SK-N-SH (cell line): ENCODE measurements at regions not wholly inside any gene's neighbourhood (a gene's known extent, or its start where the extent isn't known, plus 50 kb on each side); places are given as distances from the start of the nearest gene placed in this dataset.
"Not testable (repeated sequence)": the region's sequence is repeated elsewhere in the genome, so short reads cannot be mapped to it uniquely, and the experiment has no call there.

Source experiments
- CTCF ChIA-PET: fragments of 300-600, 350-600 bp; formaldehyde crosslinking; extraction: SDS; loops from one replicate; lab custom pipeline; 2021; lab: Yijun Ruan, JAX
- POLR2A ChIA-PET: fragments of 350-600 bp; sonication (Branson Sonifier 250); formaldehyde crosslinking; extraction: SDS; loops from one replicate; lab custom pipeline; 2020; ENCODE audit warnings: antibody characterized with exemption, inconsistent platforms; lab: Yijun Ruan, JAX
- DNase-seq: peaks from one replicate; pipeline ENCODE4 v3.0.0; 2012
- H2AFZ ChIP-seq: fragments of 200-600 bp; sonication (generic); 2 replicates; pipeline ENCODE4 v1.8.1; 2016; ENCODE audit warnings: antibody characterized with exemption, mild to moderate bottlenecking, low read depth
- H3F3A ChIP-seq: fragments of 200-600 bp; sonication (generic); replicated peaks from 2 replicates; pipeline ENCODE3; 2016; ENCODE audit warnings: antibody characterized with exemption, mild to moderate bottlenecking; ENCODE audit not compliant: insufficient read depth
- H3K27ac ChIP-seq, 2 experiments: fragments of 200-500 bp in 1 of 2; fragments of 200-600 bp in 1 of 2; sonication (Bioruptor generic) in 1 of 2; sonication (generic), shearing (Covaris generic) in 1 of 2; 2 replicates each; pipeline versions ENCODE4 v1.5.1 to v1.6.1; 2014 to 2016; ENCODE audit warnings: low read depth in 2 of 2, inconsistent platforms in 1 of 2, low read length in 1 of 2, mild to moderate bottlenecking in 1 of 2, mixed read lengths in 1 of 2
- H3K27me3 ChIP-seq: fragments of 200-600 bp; sonication (generic), shearing (Covaris generic); 2 replicates; pipeline ENCODE4 v1.6.1; 2016; ENCODE audit warnings: mixed run types; ENCODE audit not compliant: insufficient read depth
- H3K36me3 ChIP-seq, 2 experiments: fragments of 200-500 bp in 1 of 2; fragments of 200-600 bp in 1 of 2; sonication (Bioruptor generic) in 1 of 2; sonication (generic) in 1 of 2; replicated peaks in 1 of 2; 2 replicates each; pipeline versions ENCODE3 to v1.5.1; 2014 to 2016; ENCODE audit warnings: low read length in 1 of 2, mild to moderate bottlenecking in 1 of 2; ENCODE audit not compliant: insufficient read depth in 2 of 2, control insufficient read depth in 1 of 2
- H3K4me1 ChIP-seq, 2 experiments: fragments of 200-500 bp in 1 of 2; fragments of 200-600 bp in 1 of 2; sonication (Bioruptor generic) in 1 of 2; sonication (generic), shearing (Covaris generic) in 1 of 2; 2 replicates each; pipeline versions ENCODE4 v1.5.1 to v1.6.1; 2014 to 2016; ENCODE audit warnings: low read depth in 1 of 2, low read length in 1 of 2, mixed run types in 1 of 2; ENCODE audit not compliant: insufficient read depth in 2 of 2, control insufficient read depth in 1 of 2
- H3K4me2 ChIP-seq: fragments of 200-600 bp; sonication (generic), shearing (Covaris generic); 2 replicates; pipeline ENCODE4 v1.6.1; 2017; ENCODE audit warnings: mixed run types
- H3K4me3 ChIP-seq, 2 experiments: fragments of 200-500 bp in 1 of 2; fragments of 200-600 bp in 1 of 2; sonication (Bioruptor generic) in 1 of 2; sonication (generic), shearing (Covaris generic) in 1 of 2; 2 replicates each; pipeline versions ENCODE4 v1.5.1 to v1.8.1; 2014 to 2016; ENCODE audit warnings: low read depth in 2 of 2, inconsistent platforms in 1 of 2, low read length in 1 of 2, mild to moderate bottlenecking in 1 of 2, mixed read lengths in 1 of 2, moderate library complexity in 1 of 2
- H3K79me2 ChIP-seq: fragments of 200-600 bp; sonication (generic); 2 replicates; pipeline ENCODE4 v1.8.1; 2017; ENCODE audit warnings: mild to moderate bottlenecking; ENCODE audit not compliant: insufficient read depth
- H3K9ac ChIP-seq: fragments of 200-600 bp; sonication (generic); 2 replicates; pipeline ENCODE4 v1.6.1; 2017; ENCODE audit warnings: mixed run types
- H3K9me2 ChIP-seq: fragments of 200-600 bp; sonication (generic); 2 replicates; pipeline ENCODE4 v1.6.1; 2017; ENCODE audit warnings: mixed run types
- H3K9me3 ChIP-seq: fragments of 200-600 bp; sonication (generic); 2 replicates; pipeline ENCODE4 v1.6.1; 2017; ENCODE audit warnings: mixed run types, mild to moderate bottlenecking, moderate library complexity
- H4K20me1 ChIP-seq: fragments of 200-600 bp; sonication (generic); 2 replicates; pipeline ENCODE4 v1.6.1; 2017; ENCODE audit warnings: mild to moderate bottlenecking, mixed run types; ENCODE audit not compliant: insufficient read depth
- EZH2phosphoT487 ChIP-seq: fragments of 200-600 bp; sonication (generic); IDR thresholded peaks from 2 replicates; pipeline ENCODE4 v1.6.1; 2017; ENCODE audit warnings: low read depth, mixed run types, mild to moderate bottlenecking, antibody characterized with exemption, moderate library complexity, borderline replicate concordance
- FOXJ3 ChIP-seq: sonication (generic); formaldehyde crosslinking; IDR thresholded peaks from 2 replicates; pipeline ENCODE4 v1.5.1; 2020; ENCODE audit warnings: mild to moderate bottlenecking, missing genetic modification reagents
- GABPA ChIP-seq: IDR thresholded peaks from 2 replicates; pipeline ENCODE4 v1.4.0; 2012; ENCODE audit warnings: low read depth, mild to moderate bottlenecking
- GATA2 ChIP-seq: sonication (generic); formaldehyde crosslinking; IDR thresholded peaks from 2 replicates; pipeline ENCODE4 v1.5.0; 2020; ENCODE audit warnings: mild to moderate bottlenecking, missing genetic modification reagents
- MXI1 ChIP-seq: IDR thresholded peaks from 2 replicates; pipeline ENCODE4 v1.6.1; 2012; ENCODE audit warnings: mild to moderate bottlenecking, low read depth, low read length, improper control_type of control experiment
- NFIC ChIP-seq: IDR thresholded peaks from 2 replicates; pipeline ENCODE4 v1.4.0; 2012; ENCODE audit warnings: borderline replicate concordance
- NRF1 ChIP-seq: IDR thresholded peaks from 2 replicates; pipeline ENCODE4 v1.6.1; 2012; ENCODE audit warnings: low read depth, mild to moderate bottlenecking, low read length
- RCOR1 ChIP-seq: fragments of 150-350 bp; IDR thresholded peaks from 2 replicates; pipeline ENCODE4 v1.6.1; 2017; ENCODE audit warnings: antibody characterized with exemption, low read length
- SMC3 ChIP-seq: IDR thresholded peaks from 2 replicates; pipeline ENCODE4 v1.6.1; 2012; ENCODE audit warnings: low read depth, low read length, improper control_type of control experiment
- TCF12 ChIP-seq: IDR thresholded peaks from 2 replicates; pipeline ENCODE4 v1.4.0; 2012
- USF1 ChIP-seq: IDR thresholded peaks from 2 replicates; pipeline ENCODE4 v1.4.0; 2012; ENCODE audit warnings: low read depth, borderline replicate concordance
- WGBS: methylation state at CpG from one replicate; pipeline ENCODE4 v1.1.6; 2017; ENCODE audit warnings: low lambda C conversion rate; 5-methylcytosine and 5-hydroxymethylcytosine counted together

- no peaks in the 10 kb centered on the region for H3K79me2 ChIP-seq
Measured at GRCh38 chrX:138886769-138887168, 175.3 kb upstream of the FGF13 start.

GRCh38 chrX:138885886-138886285, 174.4 kb upstream of the FGF13 start:
- WGBS, result under 1% methylated on average over 6 of the region's 6 CpGs
- no peak for DNase-seq
- Histone ChIP-seq H3K9me2 (no peaks in the 10 kb centered on the region), H4K20me1 (no peaks in the 10 kb centered on the region), H3K4me1 (no peaks in the 10 kb centered on the region), H3K9me3 (no peaks in the 10 kb centered on the region), H3K36me3 (no peaks in the 10 kb centered on the region), H3K4me2 (no peak overlapping the region), H3K9ac (no peak overlapping the region), H3K79me2 (no peaks in the 10 kb centered on the region), H3K27me3 (no peaks in the 10 kb centered on the region), H3K4me3 (no peak overlapping the region), H3K27ac (no peak overlapping the region), H2AFZ (no peak overlapping the region), H3F3A (no peaks in the 10 kb centered on the region)
- TF ChIP-seq RCOR1, result no peak
- CTCF ChIA-PET, result no interaction called here
- POLR2A ChIA-PET, result no interaction called here

More at GRCh38 chrX:138886769-138887168, 175.3 kb upstream of the FGF13 start:
- Histone ChIP-seq H3K36me3 (no peaks in the 10 kb centered on the region), H3K9ac (no peak overlapping the region), H3K4me2 (no peak overlapping the region), H3K27me3 (no peaks in the 10 kb centered on the region), H3K4me1 (no peaks in the 10 kb centered on the region), H4K20me1 (no peaks in the 10 kb centered on the region), H2AFZ (no peak overlapping the region), H3F3A (no peaks in the 10 kb centered on the region), H3K4me3 (no peak overlapping the region), H3K9me2 (no peaks in the 10 kb centered on the region), H3K27ac (no peak overlapping the region), H3K9me3 (no peaks in the 10 kb centered on the region)
- no peak for TF ChIP-seq GATA2
- no peak for TF ChIP-seq RCOR1
- TF ChIP-seq TCF12, result no peak
- no peak for TF ChIP-seq GABPA
- WGBS, result 3% methylated on average over 2 of the region's 2 CpGs
- DNase-seq, result no peak
- ChIA-PET CTCF (no interaction called here), POLR2A (no interaction called here)

GRCh38 chrX:138880293-138880692, 168.8 kb upstream of the FGF13 start:
- H3K4me2 ChIP-seq, DNase-seq, H3K9me2 ChIP-seq, H4K20me1 ChIP-seq, H3K9ac ChIP-seq, H3K36me3 ChIP-seq, CTCF ChIA-PET, H3K9me3 ChIP-seq, H3K4me1 ChIP-seq, H3K79me2 ChIP-seq, H3K27me3 ChIP-seq, H2AFZ ChIP-seq, H3K4me3 ChIP-seq, POLR2A ChIA-PET, H3F3A ChIP-seq, H3K27ac ChIP-seq: not testable (repeated sequence)
- WGBS, result 27% methylated on average over 4 of the region's 4 CpGs

- H3K9me3 ChIP-seq, result no peaks in the 10 kb centered on the region
- H3K4me2 ChIP-seq, result no peak overlapping the region
- H3K9ac ChIP-seq, result no peak overlapping the region
- no peaks in the 10 kb centered on the region for H3K36me3 ChIP-seq
- H3K27ac ChIP-seq, result no peak overlapping the region
- H3K9me2 ChIP-seq, result no peaks in the 10 kb centered on the region
- DNase-seq, result no peak
- no peaks in the 10 kb centered on the region for H3K27me3 ChIP-seq
- CTCF ChIA-PET, result no interaction called here
- H3K79me2 ChIP-seq, result no peaks in the 10 kb centered on the region
- no peak overlapping the region for H2AFZ ChIP-seq
- 0% methylated on average over 2 of the region's 2 CpGs for WGBS
- no peak overlapping the region for H3K4me3 ChIP-seq
- H4K20me1 ChIP-seq, result no peaks in the 10 kb centered on the region
- H3K4me1 ChIP-seq, result no peaks in the 10 kb centered on the region
- TF ChIP-seq EZH2phosphoT487, result no peak
- TF ChIP-seq USF1, result no peak
- no peak for TF ChIP-seq MXI1
- no peak for TF ChIP-seq FOXJ3 (CRISPR knock-in tag)
- TF ChIP-seq SMC3, result no peak
- TF ChIP-seq NRF1, result no peak
- TF ChIP-seq NFIC, result no peak
- TF ChIP-seq RCOR1, result no peak
- TF ChIP-seq, all 33 proteins: peak for 0
- POLR2A ChIA-PET, result no interaction called here
- H3F3A ChIP-seq, result no peaks in the 10 kb centered on the region
Measured at GRCh38 chrX:138877746-138878145, 166.2 kb upstream of the FGF13 start.
